PC-3 (cell line): ENCODE measurements at regions not wholly inside any gene's neighbourhood (a gene's known extent, or its start where the extent isn't known, plus 50 kb on each side); places are given as distances from the start of the nearest gene placed in this dataset.

Source experiments
- ATAC-seq: fragments of 200-7000 bp; cut with Tn5 transposase; 2 replicates; pipeline ENCODE4 v1.9.1; 2020; ENCODE audit warnings: mild to moderate bottlenecking, moderate library complexity
- BruUV-seq: library from RNA; stranded (reverse); fragments of 400-500 nt; replicated peaks from 2 replicates; lab custom pipeline; 2021; lab: Mats Ljungman, UMichigan
- CTCF ChIA-PET: fragments of 300-600 bp; sonication (Branson Sonifier 250); formaldehyde crosslinking; loops from one replicate; lab custom pipeline; 2022; ENCODE audit warnings: antibody characterized with exemption; lab: Charles Lee
- POLR2A ChIA-PET: fragments of 300-600 bp; sonication (Branson Sonifier 250); formaldehyde crosslinking; loops from one replicate; lab custom pipeline; 2022; ENCODE audit warnings: antibody characterized with exemption; ENCODE audit not compliant: unreplicated experiment; lab: Charles Lee
- DNase-seq: peaks from one replicate; pipeline ENCODE4 v3.0.0-alpha.2; 2015
- H2AFZ ChIP-seq: fragments of 300-600 bp; sonication (generic); 2 replicates; pipeline ENCODE4 v1.6.0; 2016; ENCODE audit warnings: antibody characterized with exemption, low read length
- H3F3A ChIP-seq: fragments of 300-600 bp; sonication (generic); one replicate; pipeline ENCODE4 v1.6.0; 2017; ENCODE audit warnings: antibody characterized with exemption, low read length, control low read depth, mild to moderate bottlenecking; ENCODE audit not compliant: unreplicated experiment
- H3K27ac ChIP-seq: fragments of 300-600 bp; sonication (generic); 2 replicates; pipeline ENCODE4 v1.5.1; 2016; ENCODE audit warnings: mild to moderate bottlenecking, low read length
- H3K27me3 ChIP-seq: fragments of 300-600 bp; sonication (generic); 2 replicates; pipeline ENCODE4 v1.6.1; 2016; ENCODE audit warnings: low read length, mixed read lengths
- H3K36me3 ChIP-seq: fragments of 300-600 bp; sonication (generic); 2 replicates; pipeline ENCODE4 v1.6.1; 2016; ENCODE audit warnings: low read depth, mixed run types, low read length, mixed read lengths
- H3K4me1 ChIP-seq: fragments of 300-600 bp; sonication (generic); 2 replicates; pipeline ENCODE4 v1.5.1; 2016; ENCODE audit warnings: low read length; ENCODE audit not compliant: insufficient read depth
- H3K4me2 ChIP-seq: fragments of 300-600 bp; sonication (generic); 2 replicates; pipeline ENCODE4 v1.6.0; 2016; ENCODE audit warnings: low read length
- H3K4me3 ChIP-seq: fragments of 300-600 bp; sonication (generic); 2 replicates; pipeline ENCODE4 v1.5.1; 2016; ENCODE audit warnings: mild to moderate bottlenecking, low read length, mixed read lengths
- H3K79me2 ChIP-seq: fragments of 300-600 bp; sonication (generic); 2 replicates; pipeline ENCODE4 v1.6.1; 2017; ENCODE audit warnings: low read length, mixed read lengths
- H3K9ac ChIP-seq: fragments of 300-600 bp; sonication (generic); 2 replicates; pipeline ENCODE4 v1.6.0; 2016; ENCODE audit warnings: mild to moderate bottlenecking, low read length
- H3K9me2 ChIP-seq: fragments of 300-600 bp; sonication (generic); replicated peaks from 2 replicates; pipeline ENCODE4 v1.6.1; 2016; ENCODE audit warnings: mixed run types, low read length, mixed read lengths
- H3K9me3 ChIP-seq: fragments of 300-600 bp; sonication (generic); 2 replicates; pipeline ENCODE4 v1.6.1; 2016; ENCODE audit warnings: low read length, mixed read lengths
- H4K20me1 ChIP-seq: fragments of 300-600 bp; sonication (generic); 2 replicates; pipeline ENCODE4 v1.6.1; 2016; ENCODE audit warnings: low read length, mixed read lengths
- EZH2 ChIP-seq: fragments of 300-600 bp; sonication (generic); IDR thresholded peaks from one replicate; pipeline ENCODE4 v1.6.1; 2017; ENCODE audit warnings: antibody characterized with exemption, mild to moderate bottlenecking, low read length; ENCODE audit not compliant: unreplicated experiment
- EZH2phosphoT487 ChIP-seq: fragments of 300-600 bp; sonication (generic); IDR thresholded peaks from 2 replicates; pipeline ENCODE4 v1.6.1; 2018; ENCODE audit warnings: mild to moderate bottlenecking, antibody characterized with exemption, low read length, borderline replicate concordance
- intact Hi-C: fragments of 100-400 bp; cut with micrococcal nuclease; formaldehyde crosslinking; loops from 2 replicates; pipeline ENCODE4 v1.9.0; 2023
- TF ChIP-seq, protein P1 (sequence below): fragments of 300-600 bp; sonication (generic); conservative IDR thresholded peaks from 2 replicates; pipeline ENCODE4 v1.5.1; 2017; ENCODE audit warnings: antibody characterized with exemption, low read depth, mild to moderate bottlenecking, low read length

DNA sequence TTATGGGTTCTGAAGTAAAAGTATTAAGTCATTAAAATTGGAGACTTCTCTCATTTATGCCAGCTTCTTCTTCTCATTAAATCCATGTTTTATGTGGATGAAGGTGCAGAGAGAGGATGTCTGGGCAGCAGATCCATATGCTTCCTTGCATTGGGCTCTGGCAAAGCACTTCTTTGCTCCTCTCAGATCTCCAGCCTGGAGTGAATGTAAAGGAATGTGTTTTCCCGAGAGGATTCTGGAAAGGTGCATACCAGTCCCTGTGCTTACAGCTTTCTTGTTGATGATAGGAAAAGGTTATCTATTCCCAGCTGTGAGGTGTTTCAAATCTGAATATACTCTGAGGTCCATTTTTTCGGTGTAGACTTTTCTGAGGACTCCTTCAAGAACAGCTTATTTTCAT lies 79.9 kb upstream of the PEX5L start:
- H3K36me3 ChIP-seq: no peaks in the 10 kb centered on the region
- H3K27ac ChIP-seq: no peak overlapping the region
- H3F3A ChIP-seq: no peaks in the 10 kb centered on the region
- no peak overlapping the region for H2AFZ ChIP-seq
- no peaks in the 10 kb centered on the region for H3K4me1 ChIP-seq
- no peaks in the 10 kb centered on the region for H3K9me3 ChIP-seq
- no peaks in the 10 kb centered on the region for H3K27me3 ChIP-seq
- H3K4me2 ChIP-seq: no peak overlapping the region
- H3K9me2 ChIP-seq: no peaks in the 10 kb centered on the region
- ChIA-PET POLR2A (no interaction called here), CTCF (no interaction called here)
- DNase-seq (no peak), ATAC-seq (no peak)
- H4K20me1 ChIP-seq: no peaks in the 10 kb centered on the region
- intact Hi-C loops: no loop called here
- H3K9ac ChIP-seq: no peak overlapping the region
- TF ChIP-seq EZH2phosphoT487: no peak
- TF ChIP-seq, protein P1, sequence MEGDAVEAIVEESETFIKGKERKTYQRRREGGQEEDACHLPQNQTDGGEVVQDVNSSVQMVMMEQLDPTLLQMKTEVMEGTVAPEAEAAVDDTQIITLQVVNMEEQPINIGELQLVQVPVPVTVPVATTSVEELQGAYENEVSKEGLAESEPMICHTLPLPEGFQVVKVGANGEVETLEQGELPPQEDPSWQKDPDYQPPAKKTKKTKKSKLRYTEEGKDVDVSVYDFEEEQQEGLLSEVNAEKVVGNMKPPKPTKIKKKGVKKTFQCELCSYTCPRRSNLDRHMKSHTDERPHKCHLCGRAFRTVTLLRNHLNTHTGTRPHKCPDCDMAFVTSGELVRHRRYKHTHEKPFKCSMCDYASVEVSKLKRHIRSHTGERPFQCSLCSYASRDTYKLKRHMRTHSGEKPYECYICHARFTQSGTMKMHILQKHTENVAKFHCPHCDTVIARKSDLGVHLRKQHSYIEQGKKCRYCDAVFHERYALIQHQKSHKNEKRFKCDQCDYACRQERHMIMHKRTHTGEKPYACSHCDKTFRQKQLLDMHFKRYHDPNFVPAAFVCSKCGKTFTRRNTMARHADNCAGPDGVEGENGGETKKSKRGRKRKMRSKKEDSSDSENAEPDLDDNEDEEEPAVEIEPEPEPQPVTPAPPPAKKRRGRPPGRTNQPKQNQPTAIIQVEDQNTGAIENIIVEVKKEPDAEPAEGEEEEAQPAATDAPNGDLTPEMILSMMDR: no peak
- TF ChIP-seq EZH2: no peak
- BruUV-seq: no TSS peak
- no peaks in the 10 kb centered on the region for H3K79me2 ChIP-seq
- H3K4me3 ChIP-seq: no peak overlapping the region

DNA sequence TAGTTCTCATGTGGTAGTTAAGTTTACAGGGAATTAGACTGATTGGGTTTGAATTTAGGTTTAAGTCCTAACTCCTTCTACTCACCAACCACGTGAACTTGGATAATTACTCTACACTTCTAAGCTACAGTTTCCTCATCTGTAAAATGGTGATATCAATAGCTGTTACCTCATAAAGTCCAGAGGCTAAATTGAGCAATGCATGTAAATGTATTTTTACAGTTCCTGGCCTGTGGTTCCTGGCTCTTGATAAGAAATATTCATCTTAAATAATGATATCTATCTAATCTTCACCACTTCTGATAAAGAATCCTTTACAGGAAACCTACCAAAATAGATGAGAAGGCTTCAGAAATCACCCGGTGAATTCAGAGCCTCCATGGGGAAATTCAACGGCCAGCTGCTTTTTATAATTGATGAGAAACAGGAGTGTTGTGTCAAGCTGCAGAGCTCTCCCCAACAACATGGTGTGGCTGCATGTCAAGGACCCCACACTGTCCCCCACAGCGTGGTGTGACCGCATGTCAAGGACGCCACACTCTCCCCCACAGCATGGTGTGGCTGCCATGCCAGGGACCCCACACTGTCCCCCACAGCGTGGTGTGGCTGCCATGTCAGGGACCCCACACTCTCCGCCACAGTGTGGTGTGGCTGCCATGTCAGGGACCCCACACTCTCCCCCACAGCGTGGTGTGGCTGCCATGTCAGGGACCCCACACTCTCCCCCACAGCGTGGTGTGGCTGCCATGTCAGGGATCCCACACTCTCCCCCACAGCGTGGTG lies 80.8 kb upstream of the PEX5L start:
- intact Hi-C loops: no loop called here
- no peak for ATAC-seq
- CTCF ChIA-PET: no interaction called here

DNA sequence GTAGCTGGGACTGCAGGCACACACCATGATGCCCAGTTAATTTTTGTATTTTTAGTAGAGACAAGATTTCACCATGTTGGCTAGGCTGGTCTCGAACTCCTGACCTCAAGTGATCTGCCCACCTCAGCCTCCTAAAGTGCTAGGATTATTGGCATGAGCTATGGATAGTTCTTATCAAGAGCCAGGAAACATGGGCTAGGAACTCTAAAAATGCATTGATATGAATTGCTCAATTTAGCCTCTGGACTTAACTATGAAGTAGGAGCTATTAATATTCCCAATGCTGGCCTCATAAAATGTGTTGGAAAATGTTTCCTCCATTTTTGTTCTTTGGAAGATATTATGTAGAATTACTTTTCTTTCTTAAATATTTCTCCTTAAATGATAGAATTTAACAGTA lies 82.8 kb upstream of the PEX5L start:
- POLR2A ChIA-PET: no interaction called here
- intact Hi-C loops: no loop called here
- no peak overlapping the region for H3K4me3 ChIP-seq
- no peaks in the 10 kb centered on the region for H3K79me2 ChIP-seq
- H3K4me2 ChIP-seq: no peak overlapping the region
- H3K9ac ChIP-seq: no peak overlapping the region
- peaks cover 4% of the 10 kb centered on the region; the same call in 1 of the 2 replicates for H3K9me3 ChIP-seq
- no TSS peak for BruUV-seq
- no peaks in the 10 kb centered on the region for H3K4me1 ChIP-seq
- no peak overlapping the region for H3K27ac ChIP-seq
- no peaks in the 10 kb centered on the region for H4K20me1 ChIP-seq
- no peak overlapping the region for H2AFZ ChIP-seq
- no peaks in the 10 kb centered on the region for H3K27me3 ChIP-seq
- DNase-seq: no peak
- CTCF ChIA-PET: no interaction called here
- H3K9me2 ChIP-seq: no peaks in the 10 kb centered on the region
- no peaks in the 10 kb centered on the region for H3K36me3 ChIP-seq
- TF ChIP-seq EZH2phosphoT487 (no peak), EZH2 (no peak)
- TF ChIP-seq, protein P1: no peak
- no peaks in the 10 kb centered on the region for H3F3A ChIP-seq
- no peak for ATAC-seq

More for the DNA sequence above, 80.8 kb upstream of the PEX5L start:
- Histone ChIP-seq H3K4me2 (no peak overlapping the region), H3F3A (no peaks in the 10 kb centered on the region), H2AFZ (no peak overlapping the region), H3K36me3 (no peaks in the 10 kb centered on the region), H4K20me1 (no peaks in the 10 kb centered on the region), H3K4me1 (no peaks in the 10 kb centered on the region), H3K27me3 (no peaks in the 10 kb centered on the region), H3K79me2 (no peaks in the 10 kb centered on the region), H3K9me2 (no peaks in the 10 kb centered on the region), H3K9me3 (no peaks in the 10 kb centered on the region), H3K27ac (no peak overlapping the region), H3K9ac (no peak overlapping the region), H3K4me3 (no peak overlapping the region)
- no TSS peak for BruUV-seq
- TF ChIP-seq EZH2: no peak
- POLR2A ChIA-PET: no interaction called here
- no peak for DNase-seq
